Ascending aorta (tissue), 2 donors: ENCODE measurements at regions not wholly inside any gene's neighbourhood (a gene's known extent, or its start where the extent isn't known, plus 50 kb on each side); places are given as distances from the start of the nearest gene placed in this dataset.

ENCODE experiments used
- DNase-seq, 2 donors: peaks; one replicate each; pipeline ENCODE4 v3.0.0-alpha.2; 2019; ENCODE audit warnings: low spot score in 2 of 2
- H3K27ac ChIP-seq, 2 donors: fragments of 200-600 bp; sonication (generic); one replicate each; pipeline ENCODE4 v1.5.1; 2016 to 2017; ENCODE audit warnings: mild to moderate bottlenecking in 1 of 2
- H3K27me3 ChIP-seq: fragments of 200-600 bp; sonication (generic); one replicate; pipeline ENCODE4 v1.5.1; 2017
- H3K36me3 ChIP-seq, 2 donors: fragments of 200-600 bp; sonication (generic); one replicate each; pipeline ENCODE4 v1.5.1; 2016
- H3K4me1 ChIP-seq, 2 donors: fragments of 200-600 bp; sonication (generic); one replicate each; pipeline ENCODE4 v1.5.1; 2016 to 2017; ENCODE audit warnings: mild to moderate bottlenecking in 1 of 2
- H3K4me3 ChIP-seq, 2 donors: fragments of 200-600 bp; sonication (generic); one replicate each; pipeline ENCODE4 v1.5.1; 2016 to 2017; ENCODE audit warnings: mild to moderate bottlenecking in 1 of 2
- H3K9me3 ChIP-seq, 2 donors: fragments of 200-600 bp; sonication (generic); one replicate each; pipeline ENCODE4 v1.5.1; 2016
- intact Hi-C: fragments of 100-400 bp; cut with DNase I; formaldehyde crosslinking; loops from one replicate; pipeline ENCODE4 v1.15.1; 2023
- TF ChIP-seq, protein P1 (sequence below), 3 experiments: fragments of 200-600 bp in 2 of 3; fragments of 450-650 bp in 1 of 3; sonication (generic) in 2 of 3; IDR thresholded peaks; one replicate each; pipeline ENCODE4 v1.5.1; 2016 to 2019; ENCODE audit warnings: antibody characterized with exemption in 3 of 3, mild to moderate bottlenecking in 1 of 3, moderate library complexity in 1 of 3

DNA sequence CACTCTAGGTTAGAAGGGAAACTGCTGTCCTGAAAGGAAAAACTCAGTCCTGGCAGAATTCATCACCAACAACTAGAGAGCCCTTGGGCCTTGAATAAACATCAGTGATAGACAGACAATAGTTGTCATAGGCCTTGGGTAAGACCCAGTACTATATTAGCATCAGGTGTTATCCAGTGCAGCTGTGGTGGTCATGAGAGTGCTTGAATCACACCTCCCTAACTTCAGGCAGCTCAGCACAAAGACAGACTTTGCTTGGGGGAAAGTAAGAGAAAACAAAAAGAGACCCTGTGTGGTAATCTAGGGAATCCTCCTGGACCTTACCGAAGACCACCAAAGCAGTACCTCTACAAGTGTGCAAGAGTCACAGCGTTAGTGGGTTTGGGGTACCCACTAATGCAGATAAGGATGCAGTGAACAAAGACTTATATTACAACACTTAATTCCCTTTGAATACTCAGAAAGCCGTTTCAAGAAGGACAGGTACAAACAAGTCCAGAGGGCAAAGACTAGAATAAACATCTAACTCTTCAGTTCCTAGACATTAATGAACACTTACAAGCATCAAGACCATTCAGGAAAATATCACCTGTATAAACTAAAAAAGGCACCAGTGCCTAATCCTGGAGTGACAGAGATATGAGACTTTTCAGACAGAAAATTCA lies 332.3 kb upstream of the EPHA3 start:
- Histone ChIP-seq H3K27me3 (no peaks in the 10 kb centered on the region), H3K27ac (no peak overlapping the region), H3K4me1 (no peaks in the 10 kb centered on the region), H3K4me3 (no peak overlapping the region), H3K9me3 (no peaks in the 10 kb centered on the region), H3K36me3 (no peaks in the 10 kb centered on the region)
- TF ChIP-seq, protein P1, sequence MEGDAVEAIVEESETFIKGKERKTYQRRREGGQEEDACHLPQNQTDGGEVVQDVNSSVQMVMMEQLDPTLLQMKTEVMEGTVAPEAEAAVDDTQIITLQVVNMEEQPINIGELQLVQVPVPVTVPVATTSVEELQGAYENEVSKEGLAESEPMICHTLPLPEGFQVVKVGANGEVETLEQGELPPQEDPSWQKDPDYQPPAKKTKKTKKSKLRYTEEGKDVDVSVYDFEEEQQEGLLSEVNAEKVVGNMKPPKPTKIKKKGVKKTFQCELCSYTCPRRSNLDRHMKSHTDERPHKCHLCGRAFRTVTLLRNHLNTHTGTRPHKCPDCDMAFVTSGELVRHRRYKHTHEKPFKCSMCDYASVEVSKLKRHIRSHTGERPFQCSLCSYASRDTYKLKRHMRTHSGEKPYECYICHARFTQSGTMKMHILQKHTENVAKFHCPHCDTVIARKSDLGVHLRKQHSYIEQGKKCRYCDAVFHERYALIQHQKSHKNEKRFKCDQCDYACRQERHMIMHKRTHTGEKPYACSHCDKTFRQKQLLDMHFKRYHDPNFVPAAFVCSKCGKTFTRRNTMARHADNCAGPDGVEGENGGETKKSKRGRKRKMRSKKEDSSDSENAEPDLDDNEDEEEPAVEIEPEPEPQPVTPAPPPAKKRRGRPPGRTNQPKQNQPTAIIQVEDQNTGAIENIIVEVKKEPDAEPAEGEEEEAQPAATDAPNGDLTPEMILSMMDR (IDR thresholded peaks at IDR 0.05): no peak
- intact Hi-C loops: no loop called here
- no peak for DNase-seq

DNA sequence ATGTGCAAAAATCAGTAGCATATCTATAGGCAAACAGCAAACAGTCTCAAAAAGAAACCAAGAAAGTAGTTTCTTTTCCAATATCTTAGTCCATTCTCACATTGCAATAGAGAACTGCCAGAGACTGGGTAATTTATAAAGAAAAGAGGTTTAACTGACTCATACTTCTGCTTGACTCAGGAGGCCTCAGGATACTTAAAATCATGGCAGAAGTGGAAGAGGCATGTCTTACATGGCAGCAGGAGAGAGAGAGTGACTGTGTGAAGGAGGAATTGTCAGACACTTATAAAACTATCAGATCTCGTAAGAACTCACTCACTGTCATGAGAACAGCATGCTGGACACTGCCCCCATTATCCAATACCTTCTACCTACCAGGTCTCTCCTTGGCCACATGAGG lies 327.9 kb upstream of the EPHA3 start:
- intact Hi-C loops: no loop called here
- no peaks in the 10 kb centered on the region for H3K9me3 ChIP-seq
- H3K4me1 ChIP-seq: no peaks in the 10 kb centered on the region
- DNase-seq: no peak
- no peak overlapping the region for H3K27ac ChIP-seq
- no peak overlapping the region for H3K4me3 ChIP-seq
- no peaks in the 10 kb centered on the region for H3K27me3 ChIP-seq
- no peaks in the 10 kb centered on the region for H3K36me3 ChIP-seq
- TF ChIP-seq, protein P1 (IDR thresholded peaks at IDR 0.05): no peak

DNA sequence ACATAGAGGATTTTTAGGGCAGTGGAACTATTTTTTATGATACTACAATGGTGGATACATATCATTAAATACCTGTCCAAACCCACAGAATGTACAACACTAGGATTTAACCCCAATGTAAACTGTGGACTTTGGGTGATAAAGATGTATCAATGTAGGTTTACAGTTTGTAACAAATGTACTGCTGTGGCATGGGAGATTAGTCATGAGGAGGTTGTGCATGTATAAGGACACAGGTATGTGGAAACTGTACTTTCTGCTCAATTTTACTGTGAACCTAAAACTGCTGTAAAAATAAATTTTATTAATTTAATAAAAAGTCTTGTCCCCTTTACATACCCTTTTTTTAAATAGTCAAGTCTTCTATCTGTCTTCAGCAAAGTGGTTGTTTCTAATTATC lies 322.5 kb upstream of the EPHA3 start:
- no peak for DNase-seq
- no peaks in the 10 kb centered on the region for H3K36me3 ChIP-seq
- no peak overlapping the region for H3K4me3 ChIP-seq
- H3K4me1 ChIP-seq: no peaks in the 10 kb centered on the region
- H3K9me3 ChIP-seq: no peaks in the 10 kb centered on the region
- H3K27me3 ChIP-seq: no peaks in the 10 kb centered on the region
- TF ChIP-seq, protein P1 (IDR thresholded peaks at IDR 0.05): no peak
- intact Hi-C loops: no loop called here
- no peak overlapping the region for H3K27ac ChIP-seq

DNA sequence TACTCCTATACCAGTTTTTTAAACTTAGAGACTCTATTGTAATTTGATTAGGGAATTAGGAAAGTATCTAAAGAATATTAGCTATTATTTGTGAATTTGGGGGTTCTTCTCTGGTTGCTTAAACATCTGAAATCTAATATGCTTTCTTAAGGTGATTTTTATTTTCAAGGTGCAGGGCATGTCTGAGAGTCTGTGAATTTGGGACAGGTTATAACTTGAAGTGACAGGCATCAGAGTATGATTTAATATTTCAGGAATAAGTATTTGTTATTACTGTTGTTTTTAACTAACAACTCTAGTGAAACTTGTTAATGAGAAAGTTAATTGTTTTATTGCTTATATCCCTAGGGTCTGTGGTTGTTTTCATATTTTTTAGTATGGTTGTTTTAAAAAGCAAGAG lies 321.6 kb upstream of the EPHA3 start:
- TF ChIP-seq, protein P1 (IDR thresholded peaks at IDR 0.05): no peak
- H3K4me1 ChIP-seq: no peaks in the 10 kb centered on the region

DNA sequence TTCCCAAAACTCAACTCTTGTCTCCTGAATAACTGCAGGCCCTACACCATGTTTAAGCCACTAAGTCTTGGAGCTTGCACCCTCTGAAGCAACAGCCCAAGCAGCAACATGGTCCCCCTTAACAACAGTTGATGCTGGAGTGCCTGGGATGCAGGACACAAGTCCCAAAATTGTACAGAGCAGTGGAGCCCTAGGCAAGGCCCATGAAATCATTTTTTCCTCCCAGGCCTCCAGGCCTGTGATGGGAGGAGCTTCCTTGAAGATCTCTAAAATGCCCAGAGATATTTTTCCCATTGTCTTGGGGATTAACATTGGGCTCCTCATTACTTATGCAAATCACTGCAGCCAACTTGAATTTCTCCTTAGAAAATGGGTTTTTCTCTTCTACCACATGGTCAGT lies 311.9 kb upstream of the EPHA3 start:
- TF ChIP-seq, protein P1 (IDR thresholded peaks at IDR 0.05): no peak
- H3K9me3 ChIP-seq: no peaks in the 10 kb centered on the region
- DNase-seq: no peak
- H3K27ac ChIP-seq: no peak overlapping the region
- intact Hi-C loops: no loop called here
- H3K36me3 ChIP-seq: no peaks in the 10 kb centered on the region
- no peaks in the 10 kb centered on the region for H3K27me3 ChIP-seq
- H3K4me1 ChIP-seq: no peaks in the 10 kb centered on the region
- H3K4me3 ChIP-seq: no peak overlapping the region

More for the DNA sequence above, 321.6 kb upstream of the EPHA3 start:
- H3K36me3 ChIP-seq: no peaks in the 10 kb centered on the region
- no peak overlapping the region for H3K4me3 ChIP-seq
- DNase-seq: no peak
- no peaks in the 10 kb centered on the region for H3K9me3 ChIP-seq
- intact Hi-C loops: no loop called here
- H3K27ac ChIP-seq: no peak overlapping the region
- H3K27me3 ChIP-seq: no peaks in the 10 kb centered on the region
